ENCODE measurements at regions not wholly inside any gene's neighbourhood (a gene's known extent, or its start where the extent isn't known, plus 50 kb on each side); places are given as distances from the start of the nearest gene placed in this dataset.

DNA sequence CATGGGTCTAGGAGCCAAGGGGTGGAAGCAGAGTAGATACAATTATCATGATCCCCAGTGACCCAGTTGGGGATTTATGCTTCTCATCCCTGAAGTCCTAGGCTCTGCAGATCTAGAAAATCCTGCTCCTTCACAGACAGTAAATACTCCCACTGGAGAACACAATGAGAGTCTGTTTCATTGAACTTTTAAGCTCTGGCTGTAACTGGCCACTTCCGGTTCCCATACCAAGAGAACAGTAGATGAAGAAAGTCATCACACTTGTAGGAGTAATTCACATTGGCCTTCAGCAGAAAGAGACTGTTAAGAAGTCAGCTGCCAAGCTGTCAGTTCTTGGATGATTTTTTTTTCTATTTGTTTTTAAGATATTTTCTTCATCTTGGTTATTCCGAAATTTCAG is 597.1 kb downstream of the ACTL7B start:
- TF ChIP-seq CTCF (IDR thresholded peaks at IDR 0.05) (no peak), POLR2A (IDR thresholded peaks at IDR 0.05) (no peak)
